Fibroblast of lung (primary cell): ENCODE measurements at regions not wholly inside any gene's neighbourhood (a gene's known extent, or its start where the extent isn't known, plus 50 kb on each side); places are given as distances from the start of the nearest gene placed in this dataset.

Experiments used
- CTCF ChIP-seq, 2 donors: IDR thresholded peaks in 1 of 2; conservative IDR thresholded peaks in 1 of 2; 1 replicate in 1 of 2; 2 replicates in 1 of 2; pipeline ENCODE4 v1.5.1; 2011 to 2012; ENCODE audit warnings: low read length in 2 of 2, control low read depth in 1 of 2, inconsistent platforms in 1 of 2, low read depth in 1 of 2, mild to moderate bottlenecking in 1 of 2
- EZH2 ChIP-seq: IDR thresholded peaks from 2 replicates; pipeline ENCODE4 v1.5.1; 2012; ENCODE audit warnings: low read length, control low read depth, mild to moderate bottlenecking; ENCODE audit errors: missing control alignments

GRCh38 chr4:54572152-54572542 is 85.6 kb upstream of the KIT start:
- TF ChIP-seq CTCF (conservative IDR thresholded peaks at IDR 0.05 in 1 of 2, IDR thresholded peaks at IDR 0.05 in 1 of 2; ENCODE audit: low read depth in 1 of 2, low read length in 2 of 2) = no peak
- no peak for TF ChIP-seq EZH2
